A549 (cell line): ENCODE measurements at regions not wholly inside any gene's neighbourhood (a gene's known extent, or its start where the extent isn't known, plus 50 kb on each side); places are given as distances from the start of the nearest gene placed in this dataset.

Source experiments
- HDAC2 ChIP-seq: fragments of 200-600 bp; sonication (generic); IDR thresholded peaks from 2 replicates; pipeline ENCODE4 v1.6.1; 2016
- ZNF302 ChIP-seq: fragments of 250-450 bp; sonication (Bioruptor Pico); IDR thresholded peaks from 2 replicates; pipeline ENCODE4 v1.9.0; 2021; ENCODE audit warnings: inconsistent platforms, mild to moderate bottlenecking, moderate library complexity
- TF ChIP-seq, protein P1 (sequence below): fragments of >200 bp; sonication (Bioruptor Twin); formaldehyde crosslinking; IDR thresholded peaks from 3 replicates; pipeline ENCODE4 v1.5.1; 2016

GRCh38 chr17:14690704-14691103 lies 389.8 kb downstream of the HS3ST3B1 start:
- TF ChIP-seq HDAC2 (no peak), ZNF302 (no peak)
- TF ChIP-seq, protein P1, sequence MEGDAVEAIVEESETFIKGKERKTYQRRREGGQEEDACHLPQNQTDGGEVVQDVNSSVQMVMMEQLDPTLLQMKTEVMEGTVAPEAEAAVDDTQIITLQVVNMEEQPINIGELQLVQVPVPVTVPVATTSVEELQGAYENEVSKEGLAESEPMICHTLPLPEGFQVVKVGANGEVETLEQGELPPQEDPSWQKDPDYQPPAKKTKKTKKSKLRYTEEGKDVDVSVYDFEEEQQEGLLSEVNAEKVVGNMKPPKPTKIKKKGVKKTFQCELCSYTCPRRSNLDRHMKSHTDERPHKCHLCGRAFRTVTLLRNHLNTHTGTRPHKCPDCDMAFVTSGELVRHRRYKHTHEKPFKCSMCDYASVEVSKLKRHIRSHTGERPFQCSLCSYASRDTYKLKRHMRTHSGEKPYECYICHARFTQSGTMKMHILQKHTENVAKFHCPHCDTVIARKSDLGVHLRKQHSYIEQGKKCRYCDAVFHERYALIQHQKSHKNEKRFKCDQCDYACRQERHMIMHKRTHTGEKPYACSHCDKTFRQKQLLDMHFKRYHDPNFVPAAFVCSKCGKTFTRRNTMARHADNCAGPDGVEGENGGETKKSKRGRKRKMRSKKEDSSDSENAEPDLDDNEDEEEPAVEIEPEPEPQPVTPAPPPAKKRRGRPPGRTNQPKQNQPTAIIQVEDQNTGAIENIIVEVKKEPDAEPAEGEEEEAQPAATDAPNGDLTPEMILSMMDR = no peak
